Sigmoid colon (tissue), 6 donors: ENCODE measurements at regions not wholly inside any gene's neighbourhood (a gene's known extent, or its start where the extent isn't known, plus 50 kb on each side); places are given as distances from the start of the nearest gene placed in this dataset.

ENCODE experiments used
- DNase-seq: peaks from one replicate; pipeline ENCODE4 v3.0.0-alpha.2; 2019
- H3K27ac ChIP-seq, 4 donors: fragments of 200-600 bp; sonication (generic); one replicate each; pipeline ENCODE4 v1.5.1; 2016 to 2019; ENCODE audit warnings: mild to moderate bottlenecking in 1 of 4
- H3K27me3 ChIP-seq, 3 donors: fragments of 200-600 bp; sonication (generic); one replicate each; pipeline ENCODE4 v1.5.1; 2019; ENCODE audit warnings: mild to moderate bottlenecking in 1 of 3
- H3K36me3 ChIP-seq, 4 donors: fragments of 200-600 bp; sonication (generic); one replicate each; pipeline ENCODE4 v1.5.1; 2016 to 2019
- H3K4me1 ChIP-seq, 4 donors: fragments of 200-600 bp; sonication (generic); one replicate each; pipeline ENCODE4 v1.5.1; 2017 to 2019
- H3K4me3 ChIP-seq, 4 donors: fragments of 200-600 bp; sonication (generic); one replicate each; pipeline ENCODE4 v1.5.1; 2017 to 2019; ENCODE audit warnings: mild to moderate bottlenecking in 2 of 4, moderate library complexity in 1 of 4
- H3K9me3 ChIP-seq, 4 donors: fragments of 200-600 bp in 3 of 4; sonication (generic) in 3 of 4; one replicate each; pipeline versions ENCODE4 v1.5.1 to v1.6.1; 2013 to 2019
- EP300 ChIP-seq, 4 donors: sonication (generic); formaldehyde crosslinking; IDR thresholded peaks; one replicate each; pipeline ENCODE4 v1.6.1; 2017; ENCODE audit warnings: antibody characterized with exemption in 4 of 4
- POLR2A ChIP-seq, 2 donors: fragments of 450-650 bp; IDR thresholded peaks; one replicate each; pipeline ENCODE4 v1.6.1; 2016; ENCODE audit warnings: antibody characterized with exemption in 2 of 2, mild to moderate bottlenecking in 2 of 2, moderate library complexity in 2 of 2
- POLR2AphosphoS5 ChIP-seq, 4 donors: sonication (generic); formaldehyde crosslinking; IDR thresholded peaks; one replicate each; pipeline ENCODE4 v1.6.1; 2017; ENCODE audit warnings: antibody characterized with exemption in 4 of 4
- WGBS, 2 donors: extraction: QIAGEN DNeasy Blood & Tissue Kit; methylation state at CpG; one replicate each; pipeline ENCODE4 v1.1.7; 2013; 5-methylcytosine and 5-hydroxymethylcytosine counted together
- intact Hi-C: fragments of 100-400 bp; cut with DNase I; formaldehyde crosslinking; loops from one replicate; pipeline ENCODE4 v1.15.1; 2023
- TF ChIP-seq, protein P1 (sequence below), 4 experiments: fragments of 450-650 bp in 3 of 4; fragments of 200-600 bp in 1 of 4; IDR thresholded peaks; one replicate each; pipeline ENCODE4 v1.5.1; 2016 to 2019; ENCODE audit warnings: antibody characterized with exemption in 4 of 4, mild to moderate bottlenecking in 3 of 4, moderate library complexity in 2 of 4
- donor health status: healthy with polysubstance abuse.
- donor health status: healthy.

DNA sequence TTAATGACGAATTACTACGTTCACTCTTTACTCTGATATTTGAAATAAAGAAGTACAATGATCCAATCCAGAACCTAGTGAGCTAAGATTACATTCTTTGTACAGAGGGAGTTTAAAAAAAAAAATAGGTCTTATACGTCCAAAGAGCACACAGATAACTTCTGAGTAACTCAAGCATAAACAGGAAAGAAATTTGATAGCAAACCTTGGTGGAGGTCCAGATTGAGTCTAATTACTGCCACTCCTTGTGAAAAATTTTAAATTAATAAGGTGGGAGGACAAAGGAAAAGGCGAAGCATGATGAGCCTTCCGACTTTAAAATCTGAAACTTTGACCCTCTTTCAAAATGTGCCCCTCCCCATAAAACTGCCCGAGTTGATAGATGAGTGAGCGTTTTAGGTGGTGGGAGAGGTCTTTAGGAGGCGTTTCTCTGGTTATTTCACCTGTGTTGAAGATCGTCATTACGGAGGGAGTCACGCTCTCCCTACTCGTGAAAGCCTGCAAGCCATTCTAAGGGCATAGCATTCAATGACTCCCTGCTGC, 127.0 kb upstream of the ROBO2 start:
- 80 to 86% methylated on average over 12 of the region's 12 CpGs for WGBS, 2 donors

DNA sequence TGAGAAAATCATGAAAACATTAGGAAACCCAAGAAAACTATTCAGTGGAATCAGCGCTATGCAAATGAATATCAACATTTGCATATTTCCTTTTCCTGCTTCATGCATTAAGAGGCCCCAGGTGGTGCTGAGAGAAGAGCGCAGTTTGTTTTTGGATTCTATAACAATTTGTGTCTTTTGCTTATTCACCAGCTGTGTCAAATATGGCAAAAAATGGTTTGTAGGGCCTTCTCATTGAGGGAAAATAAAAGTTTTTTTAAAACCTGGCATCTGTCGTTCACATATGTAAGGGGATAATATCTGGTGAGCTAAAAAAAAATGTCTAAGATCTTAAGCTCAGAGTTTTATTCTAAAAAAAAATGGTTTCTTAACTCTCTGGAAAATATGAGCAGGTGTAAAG, 122.5 kb upstream of the ROBO2 start:
- no peak for DNase-seq
- WGBS, 2 donors = 90 to 92% methylated on average over 3 of the region's 3 CpGs
- H3K27me3 ChIP-seq = no peaks in the 10 kb centered on the region
- no peaks in the 10 kb centered on the region for H3K9me3 ChIP-seq
- intact Hi-C loops = no loop called here
- no peak overlapping the region for H3K4me3 ChIP-seq
- H3K36me3 ChIP-seq = no peaks in the 10 kb centered on the region
- TF ChIP-seq POLR2A (IDR thresholded peaks at IDR 0.05) = no peak
- TF ChIP-seq, protein P1, sequence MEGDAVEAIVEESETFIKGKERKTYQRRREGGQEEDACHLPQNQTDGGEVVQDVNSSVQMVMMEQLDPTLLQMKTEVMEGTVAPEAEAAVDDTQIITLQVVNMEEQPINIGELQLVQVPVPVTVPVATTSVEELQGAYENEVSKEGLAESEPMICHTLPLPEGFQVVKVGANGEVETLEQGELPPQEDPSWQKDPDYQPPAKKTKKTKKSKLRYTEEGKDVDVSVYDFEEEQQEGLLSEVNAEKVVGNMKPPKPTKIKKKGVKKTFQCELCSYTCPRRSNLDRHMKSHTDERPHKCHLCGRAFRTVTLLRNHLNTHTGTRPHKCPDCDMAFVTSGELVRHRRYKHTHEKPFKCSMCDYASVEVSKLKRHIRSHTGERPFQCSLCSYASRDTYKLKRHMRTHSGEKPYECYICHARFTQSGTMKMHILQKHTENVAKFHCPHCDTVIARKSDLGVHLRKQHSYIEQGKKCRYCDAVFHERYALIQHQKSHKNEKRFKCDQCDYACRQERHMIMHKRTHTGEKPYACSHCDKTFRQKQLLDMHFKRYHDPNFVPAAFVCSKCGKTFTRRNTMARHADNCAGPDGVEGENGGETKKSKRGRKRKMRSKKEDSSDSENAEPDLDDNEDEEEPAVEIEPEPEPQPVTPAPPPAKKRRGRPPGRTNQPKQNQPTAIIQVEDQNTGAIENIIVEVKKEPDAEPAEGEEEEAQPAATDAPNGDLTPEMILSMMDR (IDR thresholded peaks at IDR 0.05) = no peak
- TF ChIP-seq EP300 (IDR thresholded peaks at IDR 0.05) = no peak
- no peak for TF ChIP-seq POLR2AphosphoS5 (IDR thresholded peaks at IDR 0.05)
- no peaks in the 10 kb centered on the region for H3K4me1 ChIP-seq
- H3K27ac ChIP-seq = no peak overlapping the region

More for the DNA sequence above, 127.0 kb upstream of the ROBO2 start:
- H3K4me3 ChIP-seq = no peak overlapping the region
- DNase-seq = no peak
- no peaks in the 10 kb centered on the region for H3K9me3 ChIP-seq
- no peaks in the 10 kb centered on the region for H3K36me3 ChIP-seq
- no peak overlapping the region for H3K27ac ChIP-seq
- TF ChIP-seq, protein P1 (IDR thresholded peaks at IDR 0.05) = no peak
- no peak for TF ChIP-seq POLR2AphosphoS5 (IDR thresholded peaks at IDR 0.05)
- no peak for TF ChIP-seq POLR2A (IDR thresholded peaks at IDR 0.05)
- TF ChIP-seq EP300 (IDR thresholded peaks at IDR 0.05) = no peak
- intact Hi-C loops = no loop called here
- no peaks in the 10 kb centered on the region for H3K4me1 ChIP-seq
- no peaks in the 10 kb centered on the region for H3K27me3 ChIP-seq

GRCh38 chr3:76920511-76920910, 119.4 kb upstream of the ROBO2 start:
- no peaks in the 10 kb centered on the region for H3K27me3 ChIP-seq
- no peaks in the 10 kb centered on the region for H3K4me1 ChIP-seq
- no peaks in the 10 kb centered on the region for H3K36me3 ChIP-seq
- no peaks in the 10 kb centered on the region for H3K9me3 ChIP-seq
- intact Hi-C loops = no loop called here
- H3K4me3 ChIP-seq = no peak overlapping the region
- no peak overlapping the region for H3K27ac ChIP-seq
- no peak for DNase-seq
- TF ChIP-seq POLR2AphosphoS5 (IDR thresholded peaks at IDR 0.05) (no peak), EP300 (IDR thresholded peaks at IDR 0.05) (no peak), POLR2A (IDR thresholded peaks at IDR 0.05) (no peak)
- TF ChIP-seq, protein P1 (IDR thresholded peaks at IDR 0.05) = no peak

GRCh38 chr3:76923485-76923884, 116.4 kb upstream of the ROBO2 start:
- Histone ChIP-seq H3K4me3 (no peak overlapping the region), H3K36me3 (no peaks in the 10 kb centered on the region), H3K4me1 (no peaks in the 10 kb centered on the region), H3K27me3 (no peaks in the 10 kb centered on the region), H3K27ac (no peak overlapping the region), H3K9me3 (no peaks in the 10 kb centered on the region)
- DNase-seq = no peak
- TF ChIP-seq POLR2AphosphoS5 (IDR thresholded peaks at IDR 0.05) (no peak), POLR2A (IDR thresholded peaks at IDR 0.05) (no peak), EP300 (IDR thresholded peaks at IDR 0.05) (no peak)
- TF ChIP-seq, protein P1 (IDR thresholded peaks at IDR 0.05) = no peak
- intact Hi-C loops = no loop called here
- WGBS, 2 donors = 45 to 71% methylated on average over 1 of the region's 1 CpG

- no peaks in the 10 kb centered on the region for H3K9me3 ChIP-seq
- no peaks in the 10 kb centered on the region for H3K4me1 ChIP-seq
- no peaks in the 10 kb centered on the region for H3K27me3 ChIP-seq
- intact Hi-C loops = no loop called here
- DNase-seq = no peak
- H3K36me3 ChIP-seq = no peaks in the 10 kb centered on the region
- no peak overlapping the region for H3K4me3 ChIP-seq
- WGBS, 2 donors = 63 to 67% methylated on average over 2 of the region's 2 CpGs
- TF ChIP-seq, protein P1 (IDR thresholded peaks at IDR 0.05) = no peak
- TF ChIP-seq POLR2A (IDR thresholded peaks at IDR 0.05) (no peak), POLR2AphosphoS5 (IDR thresholded peaks at IDR 0.05) (no peak), EP300 (IDR thresholded peaks at IDR 0.05) (no peak)
- H3K27ac ChIP-seq = no peak overlapping the region
Measured at GRCh38 chr3:76930712-76931111, 109.2 kb upstream of the ROBO2 start.
